ENCODE measurements at regions not wholly inside any gene's neighbourhood (a gene's known extent, or its start where the extent isn't known, plus 50 kb on each side); places are given as distances from the start of the nearest gene placed in this dataset.
"Not testable (repeated sequence)": the region's sequence is repeated elsewhere in the genome, so short reads cannot be mapped to it uniquely, and the experiment has no call there.

GRCh38 chr11:23257556-23257955, 397.3 kb upstream of the CCDC179 start:
- DNase-seq, result no peak

DNA sequence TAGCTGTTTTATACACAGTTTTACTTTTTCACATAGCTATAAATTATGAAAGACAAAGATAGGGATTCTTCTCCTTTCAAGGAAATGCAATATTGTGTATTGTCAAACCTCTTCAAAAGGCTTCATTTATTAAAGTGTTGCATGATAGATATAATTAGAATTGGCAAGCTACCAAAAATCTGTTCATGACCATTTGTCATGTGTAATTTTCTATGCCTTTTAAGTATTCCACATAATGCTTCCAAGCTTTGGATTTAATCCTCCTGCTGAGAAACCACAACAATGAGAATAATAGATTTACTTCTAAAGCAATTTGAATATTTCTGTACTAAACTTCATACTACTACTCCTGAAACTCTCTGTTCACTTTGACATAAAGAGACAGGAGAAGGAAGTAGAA, 403.2 kb upstream of the CCDC179 start:
- no peak for DNase-seq

- DNase-seq, result no peak
These were observed 411.8 kb upstream of the CCDC179 start for GRCh38 chr11:23272095-23272494.

GRCh38 chr11:23278121-23278520, 417.8 kb upstream of the CCDC179 start:
- no peak for DNase-seq

DNA sequence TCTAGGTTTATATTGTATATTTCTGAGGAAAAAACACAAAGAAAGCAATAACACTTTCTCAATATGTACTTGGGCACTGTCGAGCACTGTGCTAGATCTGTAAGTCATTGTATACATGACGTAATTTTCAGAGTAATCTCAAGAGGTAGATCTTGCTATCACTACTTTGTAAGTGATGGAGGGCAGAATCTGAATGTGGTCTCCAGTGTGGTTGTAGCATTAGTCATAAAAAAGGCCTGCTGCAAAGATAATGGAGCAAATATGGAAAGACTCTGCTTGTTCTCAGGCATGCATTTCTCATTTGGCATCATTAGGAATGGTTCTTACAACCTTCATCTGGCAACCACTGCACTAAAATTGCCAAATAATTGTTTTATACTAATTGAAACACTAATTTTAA, 419.8 kb upstream of the CCDC179 start:
- DNase-seq, result no peak

- DNase-seq, result no peak
These were observed 423.4 kb upstream of the CCDC179 start for GRCh38 chr11:23283666-23284065.

DNA sequence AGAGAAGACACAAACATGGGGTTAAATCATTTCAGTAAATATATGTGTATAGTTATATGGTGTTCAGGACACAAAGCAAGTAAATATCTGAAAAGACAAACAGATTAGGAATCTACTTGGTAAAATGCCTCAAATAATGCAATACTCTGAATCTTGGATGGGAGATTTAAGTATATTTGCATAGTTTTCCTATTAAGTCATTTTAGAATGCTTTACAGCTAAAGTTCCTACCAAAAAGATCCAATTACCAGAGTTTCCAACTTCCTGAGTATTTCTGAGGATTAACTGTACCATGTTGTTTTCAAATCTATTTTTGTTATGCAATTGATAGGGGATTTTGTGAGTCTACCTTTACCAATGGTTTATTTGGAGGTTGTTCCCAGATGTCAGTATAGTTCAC, 424.4 kb upstream of the CCDC179 start:
- DNase-seq, result no peak

DNA sequence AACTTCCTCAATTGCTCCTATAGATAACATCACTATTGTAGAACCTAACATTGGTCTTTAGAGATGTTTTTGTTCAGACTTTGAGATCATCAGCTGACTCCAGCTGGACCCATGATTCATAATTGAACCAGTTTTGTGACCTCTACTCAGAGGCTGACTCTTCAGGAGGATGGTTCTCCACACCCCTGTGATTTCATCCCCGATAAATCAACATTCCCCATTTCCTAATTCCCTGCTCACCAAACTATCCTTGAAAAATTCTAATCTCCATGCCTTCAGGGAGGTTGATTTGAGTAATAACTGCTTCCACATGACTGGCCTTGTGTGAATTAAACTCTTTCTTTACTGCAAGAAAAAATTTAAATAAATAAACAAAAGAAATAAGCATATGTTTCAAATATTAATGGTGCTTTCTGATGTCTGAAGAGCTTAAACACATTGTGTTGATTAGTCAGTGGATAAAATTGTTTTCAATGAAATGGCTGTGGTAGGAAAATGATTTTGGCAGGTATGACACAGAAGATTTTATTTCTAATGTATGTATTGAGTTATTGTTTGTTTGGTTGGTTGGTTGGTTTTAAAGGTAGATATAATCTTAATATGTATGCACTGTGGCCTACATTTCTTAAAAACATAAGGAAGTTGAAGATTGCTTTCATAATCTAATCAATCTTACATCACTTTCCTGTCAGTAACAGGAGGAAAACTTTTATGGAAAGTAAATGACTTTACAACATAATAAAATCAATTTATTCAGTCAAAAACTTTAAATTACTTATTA, 427.9 kb upstream of the CCDC179 start:
- DNase-seq, result no peak

- no peak for DNase-seq
These were observed 435.0 kb upstream of the CCDC179 start for GRCh38 chr11:23295241-23295640.

DNA sequence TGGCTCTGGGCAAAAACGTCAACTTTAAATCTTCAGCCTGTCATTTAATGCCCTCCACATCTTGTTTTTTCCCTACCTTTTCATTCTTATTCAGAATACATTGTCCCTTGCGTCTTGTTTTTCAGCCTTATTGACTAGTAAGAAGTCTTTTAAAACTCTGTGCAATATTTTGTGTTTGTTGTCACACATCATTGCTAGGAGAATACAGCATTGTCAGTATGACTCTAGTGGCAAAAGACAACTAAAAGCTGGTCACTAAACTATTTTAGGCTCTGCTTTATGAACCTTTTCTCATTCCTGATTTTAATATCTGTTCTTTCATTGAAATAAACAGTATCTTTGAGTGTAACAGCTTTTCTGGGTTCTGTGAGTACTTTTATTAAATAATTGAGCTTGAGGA, 447.8 kb upstream of the CCDC179 start:
- no peak for DNase-seq

DNA sequence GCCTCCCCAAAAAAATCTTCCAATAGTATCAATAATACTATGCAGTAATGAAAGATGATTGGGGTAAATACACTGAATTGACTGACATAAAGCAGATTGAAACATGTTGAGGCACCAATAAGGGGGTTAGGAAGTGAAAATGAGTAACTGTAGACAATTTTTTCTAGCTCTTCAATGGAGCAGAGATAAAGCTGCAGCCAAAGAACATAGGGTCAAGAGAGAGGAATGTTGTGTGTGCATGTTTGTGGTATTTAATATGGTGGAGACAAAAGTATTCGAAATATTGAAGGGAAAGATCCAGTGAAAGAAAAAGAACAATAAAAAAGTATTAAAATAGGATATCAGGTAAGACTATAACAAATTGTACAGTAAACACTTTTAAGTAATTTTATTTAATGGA, 450.0 kb upstream of the CCDC179 start:
- DNase-seq, result no peak

DNA sequence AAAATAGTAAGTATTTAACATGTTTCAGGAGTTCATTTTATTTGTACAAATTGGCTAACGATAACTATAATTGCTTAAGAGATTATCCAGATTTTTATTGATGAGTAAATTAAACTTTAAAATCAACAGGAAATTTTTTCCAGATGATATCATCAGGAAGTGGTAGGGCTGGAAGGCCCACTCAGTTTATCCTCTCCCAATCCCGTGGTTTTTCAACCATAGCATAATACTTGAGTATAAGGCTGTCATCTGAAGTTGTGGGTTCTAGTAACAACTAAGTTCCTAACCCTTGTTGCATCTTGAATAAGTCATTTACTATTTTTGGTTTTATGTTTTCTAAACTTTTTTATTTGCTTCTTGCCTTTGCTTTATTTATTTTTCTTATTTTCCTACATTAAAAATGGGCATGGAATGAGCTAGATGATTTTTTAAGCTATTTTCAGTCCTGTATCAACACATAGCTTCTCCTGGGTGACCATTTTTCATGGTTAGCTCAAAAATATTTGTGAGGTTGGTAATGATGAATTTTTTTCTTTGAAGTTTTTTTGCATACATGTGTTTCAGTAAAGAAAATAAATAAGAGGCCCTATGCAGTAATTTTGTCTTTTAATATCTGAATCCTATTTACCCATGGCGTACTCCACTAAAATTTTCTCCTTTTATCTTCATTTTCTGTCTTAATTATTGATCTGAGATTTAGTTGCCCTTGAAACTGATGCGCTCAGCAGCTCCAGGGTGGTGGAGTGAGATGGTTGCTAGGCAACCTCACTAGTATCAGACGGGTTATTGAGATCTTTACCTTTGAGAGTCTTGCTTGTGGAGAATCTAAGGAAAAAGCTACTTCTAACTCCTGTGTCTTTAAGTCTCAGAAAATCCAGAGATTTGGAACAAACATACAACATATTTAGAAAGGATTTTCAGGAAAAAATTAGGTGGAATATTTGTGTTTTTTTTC, 452.0 kb upstream of the CCDC179 start:
- no peak for DNase-seq

- no peak for DNase-seq
These were observed 452.7 kb upstream of the CCDC179 start for GRCh38 chr11:23313001-23313400.

- DNase-seq, result no peak
These were observed 453.9 kb upstream of the CCDC179 start for GRCh38 chr11:23314162-23314561.

- no peak for DNase-seq
These were observed 455.0 kb upstream of the CCDC179 start for GRCh38 chr11:23315286-23315685.

GRCh38 chr11:23317816-23318215, 457.5 kb upstream of the CCDC179 start:
- DNase-seq, result no peak

- no peak for DNase-seq
These were observed 458.4 kb upstream of the CCDC179 start for GRCh38 chr11:23318670-23319069.

GRCh38 chr11:23320131-23320530, 459.9 kb upstream of the CCDC179 start:
- no peak for DNase-seq

DNA sequence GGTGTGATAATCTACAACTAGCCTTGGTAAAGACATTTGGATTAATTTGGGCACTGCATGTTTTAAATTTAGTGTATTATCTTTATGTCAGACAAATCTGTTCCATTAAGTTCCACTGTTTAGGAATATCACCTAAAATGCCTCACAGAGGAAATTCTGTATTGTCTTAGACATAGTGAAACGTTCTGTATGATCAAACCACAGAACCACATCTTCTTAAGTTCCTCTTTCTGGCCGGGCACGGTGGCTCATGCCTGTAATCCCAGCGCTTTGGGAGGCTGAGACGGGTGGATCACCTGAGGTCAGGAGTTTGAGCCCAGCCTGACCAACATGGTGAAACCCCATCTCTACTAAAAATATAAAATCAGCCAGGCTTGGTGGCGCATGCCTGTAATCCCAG, 475.3 kb upstream of the CCDC179 start:
- not testable (repeated sequence) for DNase-seq

DNA sequence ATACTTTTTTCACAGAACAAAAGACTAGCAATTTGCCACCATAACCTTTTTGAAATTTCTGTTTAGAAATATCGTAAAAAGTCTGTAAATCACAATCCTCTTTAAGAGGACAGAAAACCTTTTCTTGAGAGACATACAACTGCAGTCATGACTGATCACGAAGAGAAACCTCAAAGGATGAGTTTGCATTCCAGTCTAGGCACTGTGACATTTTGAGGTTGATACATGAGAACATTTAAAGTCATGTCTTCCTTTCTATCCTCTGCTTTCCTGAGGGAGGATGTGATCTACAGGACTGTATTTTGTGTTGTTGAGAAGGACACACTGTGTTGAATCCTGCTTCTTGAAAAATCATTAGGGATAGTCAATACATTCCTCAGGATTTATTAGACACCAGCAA, 476.7 kb upstream of the CCDC179 start:
- DNase-seq, result no peak

DNA sequence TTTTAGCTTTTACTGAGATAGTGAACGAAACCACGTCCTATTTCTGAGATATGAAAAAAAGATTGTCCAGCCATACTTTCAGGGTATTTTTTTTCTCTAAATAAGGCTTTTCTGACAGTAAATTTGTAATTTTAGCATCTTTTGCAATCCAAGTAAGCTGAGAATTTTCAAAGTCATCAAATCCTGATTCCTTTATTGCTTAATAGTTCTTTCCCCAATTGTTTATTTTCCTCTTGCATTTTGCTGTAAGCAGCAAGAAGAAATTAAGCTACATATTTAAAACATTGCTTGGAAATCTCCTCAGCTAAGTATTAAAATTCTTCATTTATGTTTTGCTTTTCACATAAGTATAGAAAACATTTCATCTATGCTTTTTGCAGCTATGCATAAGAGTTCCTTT, 493.3 kb upstream of the CCDC179 start:
- no peak for DNase-seq

- no peak for DNase-seq
These were observed 499.0 kb upstream of the CCDC179 start for GRCh38 chr11:23359297-23359696.

- no peak for DNase-seq
These were observed 503.8 kb upstream of the CCDC179 start for GRCh38 chr11:23364076-23364475.
